ENCODE measurements at regions not wholly inside any gene's neighbourhood (a gene's known extent, or its start where the extent isn't known, plus 50 kb on each side); places are given as distances from the start of the nearest gene placed in this dataset.

GRCh38 chr18:55856679-55857078 is 268.7 kb upstream of the TCF4 start:
- TF ChIP-seq, protein P1, sequence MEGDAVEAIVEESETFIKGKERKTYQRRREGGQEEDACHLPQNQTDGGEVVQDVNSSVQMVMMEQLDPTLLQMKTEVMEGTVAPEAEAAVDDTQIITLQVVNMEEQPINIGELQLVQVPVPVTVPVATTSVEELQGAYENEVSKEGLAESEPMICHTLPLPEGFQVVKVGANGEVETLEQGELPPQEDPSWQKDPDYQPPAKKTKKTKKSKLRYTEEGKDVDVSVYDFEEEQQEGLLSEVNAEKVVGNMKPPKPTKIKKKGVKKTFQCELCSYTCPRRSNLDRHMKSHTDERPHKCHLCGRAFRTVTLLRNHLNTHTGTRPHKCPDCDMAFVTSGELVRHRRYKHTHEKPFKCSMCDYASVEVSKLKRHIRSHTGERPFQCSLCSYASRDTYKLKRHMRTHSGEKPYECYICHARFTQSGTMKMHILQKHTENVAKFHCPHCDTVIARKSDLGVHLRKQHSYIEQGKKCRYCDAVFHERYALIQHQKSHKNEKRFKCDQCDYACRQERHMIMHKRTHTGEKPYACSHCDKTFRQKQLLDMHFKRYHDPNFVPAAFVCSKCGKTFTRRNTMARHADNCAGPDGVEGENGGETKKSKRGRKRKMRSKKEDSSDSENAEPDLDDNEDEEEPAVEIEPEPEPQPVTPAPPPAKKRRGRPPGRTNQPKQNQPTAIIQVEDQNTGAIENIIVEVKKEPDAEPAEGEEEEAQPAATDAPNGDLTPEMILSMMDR (IDR thresholded peaks at IDR 0.05 in 4 of 5, conservative IDR thresholded peaks at IDR 0.05 in 1 of 5): no peak
- no peak for TF ChIP-seq POLR2A (IDR thresholded peaks at IDR 0.05)

Measured in gastrocnemius medialis (tissue), 4 donors.